Astrocyte (in vitro differentiated cells and primary cell): ENCODE measurements at regions not wholly inside any gene's neighbourhood (a gene's known extent, or its start where the extent isn't known, plus 50 kb on each side); places are given as distances from the start of the nearest gene placed in this dataset.

Experiments used
- CTCF ChIP-seq: IDR thresholded peaks from 2 replicates; pipeline ENCODE4 v1.5.1; 2011; ENCODE audit warnings: low read depth, mild to moderate bottlenecking, inconsistent platforms, low read length, moderate library complexity; ENCODE audit not compliant: insufficient read depth
- EZH2 ChIP-seq: IDR thresholded peaks from 2 replicates; pipeline ENCODE4 v1.6.1; 2012; ENCODE audit warnings: mild to moderate bottlenecking, low read length, inconsistent platforms; ENCODE audit not compliant: insufficient read depth

- TF ChIP-seq CTCF, result no peak
- TF ChIP-seq EZH2, result no peak
Observed at GRCh38 chr6:54698974-54699373, 147.6 kb upstream of the FAM83B start.
